GM23338 (cell line): ENCODE measurements at regions not wholly inside any gene's neighbourhood (a gene's known extent, or its start where the extent isn't known, plus 50 kb on each side); places are given as distances from the start of the nearest gene placed in this dataset.

Source experiments
- ATAC-seq: fragments of 200-7000 bp; cut with Tn5 transposase; 3 replicates; pipeline ENCODE4 v1.9.1; 2020
- DNase-seq: peaks from one replicate; pipeline ENCODE4 v3.0.0-alpha.2; 2015; ENCODE audit warnings: low spot score
- H2AFZ ChIP-seq: fragments of 200-600 bp; sonication (generic); 2 replicates; pipeline ENCODE4 v1.8.0; 2016; ENCODE audit warnings: antibody characterized with exemption, mild to moderate bottlenecking, moderate library complexity
- H3F3A ChIP-seq: fragments of 200-600 bp; sonication (generic); replicated peaks from 2 replicates; pipeline ENCODE4 v1.8.0; 2017; ENCODE audit warnings: antibody characterized with exemption, mixed run types, low read depth
- H3K27ac ChIP-seq: fragments of 200-600 bp; sonication (generic); 2 replicates; pipeline ENCODE4 v1.6.1; 2016; ENCODE audit warnings: low read depth
- H3K27me3 ChIP-seq: fragments of 200-600 bp; sonication (generic); 2 replicates; pipeline ENCODE4 v1.8.0; 2016; ENCODE audit warnings: mild to moderate bottlenecking, mixed run types, moderate library complexity; ENCODE audit not compliant: insufficient read depth
- H3K36me3 ChIP-seq: fragments of 200-600 bp; sonication (generic); 2 replicates; pipeline ENCODE4 v1.8.0; 2016; ENCODE audit warnings: mild to moderate bottlenecking; ENCODE audit not compliant: insufficient read depth
- H3K4me1 ChIP-seq: fragments of 200-600 bp; sonication (generic); 2 replicates; pipeline ENCODE4 v1.8.0; 2016; ENCODE audit warnings: mild to moderate bottlenecking, moderate library complexity; ENCODE audit not compliant: insufficient read depth
- H3K4me2 ChIP-seq: fragments of 200-600 bp; sonication (generic); 2 replicates; pipeline ENCODE4 v1.7.1; 2017; ENCODE audit warnings: mixed run types
- H3K4me3 ChIP-seq: fragments of 200-600 bp; sonication (generic); 2 replicates; pipeline ENCODE4 v1.6.1; 2016; ENCODE audit warnings: mixed run types
- H3K79me2 ChIP-seq: fragments of 200-600 bp; sonication (generic); replicated peaks from 2 replicates; pipeline ENCODE4 v1.8.0; 2017; ENCODE audit warnings: mild to moderate bottlenecking; ENCODE audit not compliant: insufficient read depth
- H3K9me2 ChIP-seq: fragments of 200-600 bp; sonication (generic); 2 replicates; pipeline ENCODE4 v1.8.0; 2017; ENCODE audit not compliant: insufficient read depth
- H4K20me1 ChIP-seq: fragments of 200-600 bp; sonication (generic); replicated peaks from 2 replicates; pipeline ENCODE4 v1.8.0; 2017; ENCODE audit warnings: mild to moderate bottlenecking; ENCODE audit not compliant: insufficient read depth
- H3K27ac Mint-ChIP-seq: 2 replicates; pipeline ENCODE4 v1.8.0; 2020; ENCODE audit warnings: inconsistent platforms, mild to moderate bottlenecking, moderate library complexity, mixed read lengths
- H3K27me3 Mint-ChIP-seq: 3 replicates; pipeline ENCODE4 v1.8.0; 2022; ENCODE audit warnings: low read depth, mild to moderate bottlenecking, moderate library complexity, mixed read lengths, inconsistent platforms; ENCODE audit not compliant: insufficient read depth, poor library complexity
- H3K36me3 Mint-ChIP-seq: 3 replicates; pipeline ENCODE4 v1.8.0; 2021; ENCODE audit warnings: low read depth, mild to moderate bottlenecking, inconsistent platforms, moderate library complexity, mixed read lengths
- H3K4me1 Mint-ChIP-seq: 3 replicates; pipeline ENCODE4 v1.8.0; 2020; ENCODE audit warnings: mild to moderate bottlenecking, inconsistent platforms, mixed read lengths
- H3K4me3 Mint-ChIP-seq: 3 replicates; pipeline ENCODE4 v1.8.0; 2021; ENCODE audit warnings: moderate library complexity, mild to moderate bottlenecking, inconsistent platforms, mixed read lengths
- H3K9me3 Mint-ChIP-seq: 3 replicates; pipeline ENCODE4 v1.8.0; 2020; ENCODE audit warnings: moderate library complexity, mild to moderate bottlenecking, inconsistent platforms, mixed read lengths
- ETS1 ChIP-seq: IDR thresholded peaks from 2 replicates; pipeline ENCODE4 v1.6.1; 2016; ENCODE audit warnings: antibody characterized with exemption
- EZH2 ChIP-seq: fragments of 200-600 bp; sonication (generic); IDR thresholded peaks from one replicate; pipeline ENCODE4 v1.8.0; 2017; ENCODE audit warnings: antibody characterized with exemption, mild to moderate bottlenecking, low read depth; ENCODE audit not compliant: unreplicated experiment
- NANOG ChIP-seq: IDR thresholded peaks from 2 replicates; pipeline ENCODE4 v1.6.1; 2016; ENCODE audit warnings: antibody characterized with exemption, borderline replicate concordance
- POLR2AphosphoS5 ChIP-seq: IDR thresholded peaks from 2 replicates; pipeline ENCODE4 v1.6.1; 2016; ENCODE audit warnings: antibody characterized with exemption, low read depth
- REST ChIP-seq: IDR thresholded peaks from one replicate; pipeline ENCODE4 v1.6.1; 2018; ENCODE audit warnings: antibody characterized with exemption; ENCODE audit not compliant: unreplicated experiment
- STAT1 ChIP-seq: IDR thresholded peaks from one replicate; pipeline ENCODE4 v1.6.1; 2016; ENCODE audit warnings: antibody characterized with exemption; ENCODE audit not compliant: unreplicated experiment
- ZNF114 ChIP-seq: fragments of 250-450 bp; sonication (Bioruptor Pico); IDR thresholded peaks from 2 replicates; pipeline ENCODE4 v1.5.0; 2020; ENCODE audit warnings: mild to moderate bottlenecking, moderate library complexity
- ZNF331 ChIP-seq: fragments of 250-450 bp; sonication (Bioruptor Pico); IDR thresholded peaks from 2 replicates; pipeline ENCODE4 v1.5.0; 2020; ENCODE audit warnings: low read depth, mild to moderate bottlenecking, moderate library complexity
- ZNF462 ChIP-seq: fragments of 250-450 bp; sonication (Bioruptor Pico); IDR thresholded peaks from 2 replicates; pipeline ENCODE4 v1.5.0; 2020; ENCODE audit warnings: mild to moderate bottlenecking, moderate library complexity

GRCh38 chrX:65596270-65597034 lies 61.9 kb upstream of the LAS1L start:
- H3K4me1 ChIP-seq: no peaks in the 10 kb centered on the region
- ATAC-seq (no peak), DNase-seq (no peak)
- peaks cover 5% of the 10 kb centered on the region for H3K27me3 Mint-ChIP-seq
- TF ChIP-seq POLR2AphosphoS5 (no peak), ZNF462 (CRISPR knock-in tag) (no peak), EZH2 (no peak), STAT1 (no peak)
- no peak overlapping the region for H3K27ac ChIP-seq
- H3K9me3 Mint-ChIP-seq: no peaks in the 10 kb centered on the region
- H2AFZ ChIP-seq: no peak overlapping the region
- no peaks in the 10 kb centered on the region for H3K79me2 ChIP-seq
- H3K9me2 ChIP-seq: no peaks in the 10 kb centered on the region
- H3K36me3 Mint-ChIP-seq: no peaks in the 10 kb centered on the region; the same call in 2 of the 3 replicates
- no peaks in the 10 kb centered on the region for H3F3A ChIP-seq
- H4K20me1 ChIP-seq: no peaks in the 10 kb centered on the region
- no peak overlapping the region for H3K4me3 ChIP-seq
- H3K27me3 ChIP-seq: no peaks in the 10 kb centered on the region
- no peaks in the 10 kb centered on the region for H3K36me3 ChIP-seq
- H3K4me1 Mint-ChIP-seq: 0 out of 3 replicates have a peak, but pooled peaks cover 2% of the 10 kb centered on the region
- no peak overlapping the region for H3K27ac Mint-ChIP-seq
- H3K4me2 ChIP-seq: no peak overlapping the region
- H3K4me3 Mint-ChIP-seq: no peak overlapping the region

- Mint-ChIP-seq H3K36me3 (no peaks in the 10 kb centered on the region; the same call in 2 of the 3 replicates), H3K9me3 (no peaks in the 10 kb centered on the region), H3K27ac (no peak overlapping the region), H3K27me3 (peaks cover 5% of the 10 kb centered on the region), H3K4me1 (0 out of 3 replicates have a peak, but pooled peaks cover 2% of the 10 kb centered on the region), H3K4me3 (no peak overlapping the region)
- DNase-seq (peak; percentile 94), ATAC-seq (peak; percentile 97)
- no peaks in the 10 kb centered on the region for H4K20me1 ChIP-seq
- no peaks in the 10 kb centered on the region for H3K79me2 ChIP-seq
- no peaks in the 10 kb centered on the region for H3F3A ChIP-seq
- no peaks in the 10 kb centered on the region for H3K9me2 ChIP-seq
- H3K4me3 ChIP-seq: no peak overlapping the region
- 0 out of 2 replicates have a peak overlapping the region, but pooled peaks have one; percentile 14 for H3K4me2 ChIP-seq
- H3K27ac ChIP-seq: no peak overlapping the region
- no peaks in the 10 kb centered on the region for H3K27me3 ChIP-seq
- no peaks in the 10 kb centered on the region for H3K4me1 ChIP-seq
- H3K36me3 ChIP-seq: no peaks in the 10 kb centered on the region
- H2AFZ ChIP-seq: no peak overlapping the region
- TF ChIP-seq ZNF114 (CRISPR knock-in tag) (no peak), EZH2 (no peak), REST (no peak), POLR2AphosphoS5 (no peak), ETS1 (no peak), NANOG (no peak), ZNF331 (CRISPR knock-in tag) (no peak)
These were observed 60.9 kb upstream of the LAS1L start for GRCh38 chrX:65595460-65595876.
